Lower leg skin (tissue), 4 donors: ENCODE measurements at regions not wholly inside any gene's neighbourhood (a gene's known extent, or its start where the extent isn't known, plus 50 kb on each side); places are given as distances from the start of the nearest gene placed in this dataset.

Experiments
- DNase-seq, 2 donors: peaks; one replicate each; pipeline ENCODE4 v3.0.0-alpha.2; 2019; ENCODE audit warnings: low spot score in 2 of 2
- H3K4me3 ChIP-seq: fragments of 200-600 bp; sonication (generic); 2 replicates; pipeline ENCODE4 v1.5.1; 2017; ENCODE audit warnings: mild to moderate bottlenecking, low read depth; ENCODE audit not compliant: poor library complexity, severe bottlenecking
- CTCF ChIP-seq, 3 donors: fragments of 450-650 bp; IDR thresholded peaks; one replicate each; pipeline ENCODE4 v1.5.1; 2016; ENCODE audit warnings: antibody characterized with exemption in 3 of 3, mild to moderate bottlenecking in 3 of 3, moderate library complexity in 2 of 3
- POLR2A ChIP-seq, 2 donors: fragments of 450-650 bp; IDR thresholded peaks; one replicate each; pipeline ENCODE4 v1.6.1; 2016 to 2017; ENCODE audit warnings: antibody characterized with exemption in 2 of 2, mild to moderate bottlenecking in 1 of 2, moderate library complexity in 1 of 2
- WGBS, 2 donors: methylation state at CpG; one replicate each; pipeline ENCODE4 v1.1.5; 2018; 5-methylcytosine and 5-hydroxymethylcytosine counted together
- intact Hi-C: fragments of 100-400 bp; cut with DNase I; formaldehyde crosslinking; loops from one replicate; pipeline ENCODE4 v1.15.0; 2023; ENCODE audit warnings: low total_unique reads

- H3K4me3 ChIP-seq: no peak overlapping the region
- no peak for DNase-seq
- intact Hi-C loops: no loop called here
- no peak for TF ChIP-seq CTCF (IDR thresholded peaks at IDR 0.05)
- no peak for TF ChIP-seq POLR2A (IDR thresholded peaks at IDR 0.05)
These were observed 54.6 kb upstream of the DEPDC1 start for GRCh38 chr1:68551459-68551858.

- DNase-seq: no peak
- TF ChIP-seq POLR2A (IDR thresholded peaks at IDR 0.05) (no peak), CTCF (IDR thresholded peaks at IDR 0.05) (no peak)
- intact Hi-C loops: no loop called here
- no peak overlapping the region for H3K4me3 ChIP-seq
- WGBS, 2 donors: 47 to 50% methylated on average over 4 of the region's 4 CpGs
These were observed 61.6 kb upstream of the DEPDC1 start for GRCh38 chr1:68558321-68559026.

- intact Hi-C loops: no loop called here
- DNase-seq: no peak
- WGBS, 2 donors: 77 to 86% methylated on average over 4 of the region's 4 CpGs
- TF ChIP-seq POLR2A (IDR thresholded peaks at IDR 0.05): no peak
- no peak for TF ChIP-seq CTCF (IDR thresholded peaks at IDR 0.05)
- no peak overlapping the region for H3K4me3 ChIP-seq
These were observed 69.0 kb upstream of the DEPDC1 start for GRCh38 chr1:68565923-68566322.

GRCh38 chr1:68570871-68571270 is 74.0 kb upstream of the DEPDC1 start:
- TF ChIP-seq CTCF (IDR thresholded peaks at IDR 0.05): no peak
- TF ChIP-seq POLR2A (IDR thresholded peaks at IDR 0.05): no peak
- DNase-seq: no peak
- H3K4me3 ChIP-seq: no peak overlapping the region
- intact Hi-C loops: no loop called here
- 10 to 11% methylated on average over 3 of the region's 3 CpGs for WGBS, 2 donors

GRCh38 chr1:68571454-68572235 is 74.8 kb upstream of the DEPDC1 start:
- intact Hi-C loops: no loop called here
- no peak overlapping the region for H3K4me3 ChIP-seq
- WGBS, 2 donors: 26 to 28% methylated on average over 1 of the region's 1 CpG
- DNase-seq: no peak
- TF ChIP-seq POLR2A (IDR thresholded peaks at IDR 0.05): no peak
- TF ChIP-seq CTCF (IDR thresholded peaks at IDR 0.05): no peak
